ENCODE measurements at regions not wholly inside any gene's neighbourhood (a gene's known extent, or its start where the extent isn't known, plus 50 kb on each side); places are given as distances from the start of the nearest gene placed in this dataset.

DNA sequence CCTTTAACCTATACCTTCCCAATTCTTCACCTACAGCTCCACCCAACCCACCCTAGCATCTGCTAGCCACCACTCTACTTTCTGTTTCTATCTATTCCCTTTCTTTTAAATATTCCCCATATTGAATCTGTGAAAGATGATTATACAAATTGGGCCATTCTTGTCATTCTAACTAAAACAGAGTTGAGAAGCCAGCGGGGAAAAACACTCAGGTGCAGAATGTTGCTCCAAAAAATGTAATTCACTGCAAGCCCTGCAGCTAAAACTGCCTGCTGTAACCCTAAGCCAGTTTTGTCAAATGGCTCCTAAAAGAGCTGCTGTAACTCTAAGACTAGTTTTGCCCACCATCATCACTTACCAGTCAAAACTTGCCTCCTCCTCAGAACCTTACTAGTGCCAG is 1468.6 kb upstream of the MIR17HG start:
- Histone ChIP-seq H3K4me3 (no peak overlapping the region), H3K4me1 (ENCODE audit: insufficient read depth) (no peaks in the 10 kb centered on the region), H3K27me3 (no peaks in the 10 kb centered on the region), H3K9me3 (no peaks in the 10 kb centered on the region), H3K27ac (no peak overlapping the region), H3K36me3 (no peaks in the 10 kb centered on the region)
- no peak for DNase-seq
- intact Hi-C loops (cut with DNase I), result no loop called here
- 0 to 92% (median 39%) methylated on average over 1 of the region's 1 CpG for WGBS, 3 donors
- no peak for TF ChIP-seq POLR2A (IDR thresholded peaks at IDR 0.05)
- TF ChIP-seq, protein P1, sequence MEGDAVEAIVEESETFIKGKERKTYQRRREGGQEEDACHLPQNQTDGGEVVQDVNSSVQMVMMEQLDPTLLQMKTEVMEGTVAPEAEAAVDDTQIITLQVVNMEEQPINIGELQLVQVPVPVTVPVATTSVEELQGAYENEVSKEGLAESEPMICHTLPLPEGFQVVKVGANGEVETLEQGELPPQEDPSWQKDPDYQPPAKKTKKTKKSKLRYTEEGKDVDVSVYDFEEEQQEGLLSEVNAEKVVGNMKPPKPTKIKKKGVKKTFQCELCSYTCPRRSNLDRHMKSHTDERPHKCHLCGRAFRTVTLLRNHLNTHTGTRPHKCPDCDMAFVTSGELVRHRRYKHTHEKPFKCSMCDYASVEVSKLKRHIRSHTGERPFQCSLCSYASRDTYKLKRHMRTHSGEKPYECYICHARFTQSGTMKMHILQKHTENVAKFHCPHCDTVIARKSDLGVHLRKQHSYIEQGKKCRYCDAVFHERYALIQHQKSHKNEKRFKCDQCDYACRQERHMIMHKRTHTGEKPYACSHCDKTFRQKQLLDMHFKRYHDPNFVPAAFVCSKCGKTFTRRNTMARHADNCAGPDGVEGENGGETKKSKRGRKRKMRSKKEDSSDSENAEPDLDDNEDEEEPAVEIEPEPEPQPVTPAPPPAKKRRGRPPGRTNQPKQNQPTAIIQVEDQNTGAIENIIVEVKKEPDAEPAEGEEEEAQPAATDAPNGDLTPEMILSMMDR (IDR thresholded peaks at IDR 0.05), result no peak
- TF ChIP-seq EP300 (IDR thresholded peaks at IDR 0.05), result no peak

DNA sequence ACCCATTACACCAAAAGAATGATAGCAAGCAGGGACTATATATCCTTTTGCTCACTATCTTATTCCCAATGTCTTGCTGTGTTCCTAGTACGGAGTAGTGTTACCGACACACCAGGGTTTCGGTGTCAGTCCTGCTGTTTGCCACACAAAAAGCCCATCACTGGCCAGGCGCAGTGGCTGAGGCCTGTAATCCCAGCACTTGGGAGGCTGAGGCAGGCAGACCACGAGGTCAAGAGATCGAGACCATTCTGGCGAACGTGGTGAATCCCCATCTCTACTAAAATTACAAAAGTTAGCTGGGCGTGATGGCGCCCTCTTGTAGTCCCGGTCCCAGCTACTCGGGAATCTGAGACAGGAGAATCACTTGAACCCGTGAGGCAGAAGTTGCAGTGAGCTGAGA is 1467.3 kb upstream of the MIR17HG start:
- TF ChIP-seq EP300 (IDR thresholded peaks at IDR 0.05) (no peak), POLR2A (IDR thresholded peaks at IDR 0.05) (no peak)
- TF ChIP-seq, protein P1 (IDR thresholded peaks at IDR 0.05), result no peak
- Histone ChIP-seq H3K27me3 (no peaks in the 10 kb centered on the region), H3K36me3 (no peaks in the 10 kb centered on the region), H3K27ac (no peak overlapping the region), H3K4me3 (no peak overlapping the region), H3K9me3 (no peaks in the 10 kb centered on the region), H3K4me1 (ENCODE audit: insufficient read depth) (no peaks in the 10 kb centered on the region)
- intact Hi-C loops (cut with DNase I), result no loop called here
- WGBS, 3 donors, result 92 to 95% (median 93%) methylated on average over 13 of the region's 13 CpGs
- no peak for DNase-seq

DNA sequence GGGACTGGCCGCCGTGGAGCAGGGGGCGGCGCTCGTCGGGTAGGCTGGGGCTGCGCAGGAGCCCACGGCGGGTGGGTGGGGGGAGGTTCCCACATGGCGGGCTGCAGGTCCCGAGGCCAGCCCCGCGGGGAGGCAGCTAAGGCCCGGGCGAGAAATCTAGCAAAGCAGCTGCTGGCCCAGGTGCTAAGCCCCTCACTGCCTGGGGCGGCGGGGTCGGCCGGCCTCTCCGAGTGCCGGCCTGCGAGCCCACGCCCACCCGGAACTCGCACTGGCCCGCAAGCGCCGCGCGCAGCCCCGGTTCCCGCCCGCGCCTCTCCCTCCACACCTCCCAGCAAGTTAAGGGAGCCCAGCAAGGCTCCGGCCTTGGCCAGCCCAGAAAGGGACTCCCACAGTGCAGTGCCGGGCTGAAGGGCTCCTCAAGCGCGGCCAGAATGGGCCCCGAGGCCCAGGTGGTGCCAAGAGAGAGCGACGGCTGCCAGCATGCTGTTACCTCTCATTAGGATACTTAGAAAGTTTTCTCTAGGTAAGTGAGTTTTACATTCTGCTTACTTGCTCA is 1463.5 kb upstream of the MIR17HG start:
- TF ChIP-seq, protein P1 (IDR thresholded peaks at IDR 0.05), result no peak
- TF ChIP-seq POLR2A (IDR thresholded peaks at IDR 0.05) (no peak), EP300 (IDR thresholded peaks at IDR 0.05) (no peak)
- Histone ChIP-seq H3K4me3 (no peak overlapping the region), H3K27me3 (no peaks in the 10 kb centered on the region), H3K36me3 (no peaks in the 10 kb centered on the region), H3K4me1 (ENCODE audit: insufficient read depth) (no peaks in the 10 kb centered on the region), H3K27ac (no peak overlapping the region), H3K9me3 (no peaks in the 10 kb centered on the region)
- no peak for DNase-seq
- 89 to 95% (median 91%) methylated on average over 39 to 41 of the region's 41 CpGs for WGBS, 3 donors
- intact Hi-C loops (cut with DNase I), result no loop called here

DNA sequence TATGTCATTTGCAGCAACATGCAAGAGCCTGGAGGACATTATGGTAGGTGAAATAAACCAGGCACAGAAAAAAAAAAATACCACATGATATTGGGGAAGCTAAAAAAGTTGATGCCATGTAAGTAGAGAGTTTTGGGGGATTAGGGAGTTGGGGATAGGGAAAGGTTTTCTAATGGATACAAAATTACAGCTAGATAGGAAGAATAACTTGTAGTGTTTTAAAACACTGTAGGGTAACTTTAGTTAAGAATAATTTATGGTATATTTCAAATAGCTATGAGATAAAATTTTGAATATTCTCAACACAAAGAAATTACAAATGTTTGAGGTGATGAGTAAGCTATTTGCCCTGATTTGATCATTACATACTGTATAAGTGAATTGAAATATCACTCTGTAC is 1456.7 kb upstream of the MIR17HG start:
- H3K27me3 ChIP-seq, result no peaks in the 10 kb centered on the region
- H3K4me3 ChIP-seq, result no peak overlapping the region
- no peak for DNase-seq
- no peak overlapping the region for H3K27ac ChIP-seq
- no peaks in the 10 kb centered on the region for H3K36me3 ChIP-seq
- H3K4me1 ChIP-seq (ENCODE audit: insufficient read depth), result no peaks in the 10 kb centered on the region
- TF ChIP-seq POLR2A (IDR thresholded peaks at IDR 0.05), result no peak
- TF ChIP-seq, protein P1 (IDR thresholded peaks at IDR 0.05), result no peak
- no peak for TF ChIP-seq EP300 (IDR thresholded peaks at IDR 0.05)
- H3K9me3 ChIP-seq, result no peaks in the 10 kb centered on the region
- intact Hi-C loops (cut with DNase I), result no loop called here

Data from ovary (tissue), 7 donors.